Thyroid gland (tissue), 4 donors: ENCODE measurements at regions not wholly inside any gene's neighbourhood (a gene's known extent, or its start where the extent isn't known, plus 50 kb on each side); places are given as distances from the start of the nearest gene placed in this dataset.

Experiments used
- POLR2A ChIP-seq, 2 donors: fragments of 450-650 bp; IDR thresholded peaks; one replicate each; pipeline ENCODE4 v1.6.1; 2017; ENCODE audit warnings: antibody characterized with exemption in 2 of 2, mild to moderate bottlenecking in 2 of 2, moderate library complexity in 1 of 2
- TF ChIP-seq, protein P1 (sequence below), 6 experiments: fragments of 200-600 bp in 3 of 6; fragments of 450-650 bp in 3 of 6; sonication (generic) in 3 of 6; IDR thresholded peaks; one replicate each; pipeline ENCODE4 v1.5.1; 2016 to 2019; ENCODE audit warnings: antibody characterized with exemption in 6 of 6, mild to moderate bottlenecking in 2 of 6, inconsistent platforms in 1 of 6, moderate library complexity in 1 of 6

DNA sequence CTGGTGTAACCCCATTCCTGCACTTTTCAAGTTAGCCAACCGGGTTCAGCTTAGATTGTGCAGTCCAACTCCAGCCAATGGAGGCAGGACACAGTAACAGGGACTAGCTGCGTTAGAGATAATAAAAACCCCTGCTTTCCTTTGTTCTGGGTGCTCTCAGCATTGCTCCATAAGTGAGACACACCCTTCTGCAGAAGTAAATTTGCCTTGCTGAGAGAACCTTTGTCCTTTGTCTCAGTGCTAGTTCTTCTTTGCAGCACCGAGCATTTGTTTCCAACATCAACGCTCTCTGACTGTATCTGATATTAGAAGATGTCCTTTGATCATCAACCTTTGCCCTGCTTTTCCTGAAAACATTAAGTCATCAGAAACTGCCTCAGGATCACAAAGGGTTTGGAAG, 169.5 kb upstream of the OR13F1 start:
- TF ChIP-seq POLR2A (IDR thresholded peaks at IDR 0.05): no peak
- TF ChIP-seq, protein P1, sequence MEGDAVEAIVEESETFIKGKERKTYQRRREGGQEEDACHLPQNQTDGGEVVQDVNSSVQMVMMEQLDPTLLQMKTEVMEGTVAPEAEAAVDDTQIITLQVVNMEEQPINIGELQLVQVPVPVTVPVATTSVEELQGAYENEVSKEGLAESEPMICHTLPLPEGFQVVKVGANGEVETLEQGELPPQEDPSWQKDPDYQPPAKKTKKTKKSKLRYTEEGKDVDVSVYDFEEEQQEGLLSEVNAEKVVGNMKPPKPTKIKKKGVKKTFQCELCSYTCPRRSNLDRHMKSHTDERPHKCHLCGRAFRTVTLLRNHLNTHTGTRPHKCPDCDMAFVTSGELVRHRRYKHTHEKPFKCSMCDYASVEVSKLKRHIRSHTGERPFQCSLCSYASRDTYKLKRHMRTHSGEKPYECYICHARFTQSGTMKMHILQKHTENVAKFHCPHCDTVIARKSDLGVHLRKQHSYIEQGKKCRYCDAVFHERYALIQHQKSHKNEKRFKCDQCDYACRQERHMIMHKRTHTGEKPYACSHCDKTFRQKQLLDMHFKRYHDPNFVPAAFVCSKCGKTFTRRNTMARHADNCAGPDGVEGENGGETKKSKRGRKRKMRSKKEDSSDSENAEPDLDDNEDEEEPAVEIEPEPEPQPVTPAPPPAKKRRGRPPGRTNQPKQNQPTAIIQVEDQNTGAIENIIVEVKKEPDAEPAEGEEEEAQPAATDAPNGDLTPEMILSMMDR (IDR thresholded peaks at IDR 0.05): no peak
